ENCODE measurements at regions not wholly inside any gene's neighbourhood (a gene's known extent, or its start where the extent isn't known, plus 50 kb on each side); places are given as distances from the start of the nearest gene placed in this dataset.
"Not testable (repeated sequence)": the region's sequence is repeated elsewhere in the genome, so short reads cannot be mapped to it uniquely, and the experiment has no call there.

- no peak for DNase-seq
Measured at GRCh38 chr5:27479859-27480258, 441.5 kb upstream of the CDH9 start.

GRCh38 chr5:27477550-27477949, 439.2 kb upstream of the CDH9 start:
- no peak for DNase-seq

- no peak for DNase-seq
Measured at GRCh38 chr5:27476356-27476988, 438.1 kb upstream of the CDH9 start.

- no peak for DNase-seq
Measured at GRCh38 chr5:27475063-27475462, 436.7 kb upstream of the CDH9 start.

GRCh38 chr5:27474395-27474794, 436.0 kb upstream of the CDH9 start:
- DNase-seq = no peak

GRCh38 chr5:27474047-27474309, 435.6 kb upstream of the CDH9 start:
- DNase-seq = no peak

- no peak for DNase-seq
Measured at GRCh38 chr5:27473307-27474046, 435.1 kb upstream of the CDH9 start.

- no peak for DNase-seq
Measured at GRCh38 chr5:27472871-27473270, 434.5 kb upstream of the CDH9 start.

- no peak for DNase-seq
Measured at GRCh38 chr5:27472000-27472763, 433.8 kb upstream of the CDH9 start.

- DNase-seq = no peak
Measured at GRCh38 chr5:27466959-27467358, 428.6 kb upstream of the CDH9 start.

GRCh38 chr5:27465140-27465539, 426.8 kb upstream of the CDH9 start:
- no peak for DNase-seq

GRCh38 chr5:27463446-27464149, 425.2 kb upstream of the CDH9 start:
- DNase-seq = no peak

GRCh38 chr5:27462936-27463335, 424.6 kb upstream of the CDH9 start:
- no peak for DNase-seq

GRCh38 chr5:27458287-27458686, 419.9 kb upstream of the CDH9 start:
- no peak for DNase-seq

GRCh38 chr5:27451377-27451776, 413.0 kb upstream of the CDH9 start:
- no peak for DNase-seq

- no peak for DNase-seq
Measured at GRCh38 chr5:27450607-27451006, 412.2 kb upstream of the CDH9 start.

GRCh38 chr5:27439383-27439782, 401.0 kb upstream of the CDH9 start:
- not testable (repeated sequence) for DNase-seq

GRCh38 chr5:27437594-27438200, 399.3 kb upstream of the CDH9 start:
- peak; percentile 91 for DNase-seq

GRCh38 chr5:27434335-27434734, 395.9 kb upstream of the CDH9 start:
- DNase-seq = no peak

- no peak for DNase-seq
Measured at GRCh38 chr5:27414099-27414498, 375.7 kb upstream of the CDH9 start.

- no peak for DNase-seq
Measured at GRCh38 chr5:27412384-27412783, 374.0 kb upstream of the CDH9 start.

- DNase-seq = no peak
Measured at GRCh38 chr5:27406020-27406419, 367.6 kb upstream of the CDH9 start.

- DNase-seq = no peak
Measured at GRCh38 chr5:27403243-27403882, 365.0 kb upstream of the CDH9 start.
